Neutrophil (primary cell): ENCODE measurements at regions not wholly inside any gene's neighbourhood (a gene's known extent, or its start where the extent isn't known, plus 50 kb on each side); places are given as distances from the start of the nearest gene placed in this dataset.
"Not testable (repeated sequence)": the region's sequence is repeated elsewhere in the genome, so short reads cannot be mapped to it uniquely, and the experiment has no call there.

Experiments used
- H3K27ac ChIP-seq: fragments of 200-600 bp; sonication (generic); 2 replicates; pipeline ENCODE4 v1.5.1; 2016; ENCODE audit warnings: mild to moderate bottlenecking, moderate library complexity
- H3K27me3 ChIP-seq: fragments of 200-600 bp; sonication (generic); 2 replicates; pipeline ENCODE4 v1.6.0; 2016; ENCODE audit warnings: mild to moderate bottlenecking
- H3K36me3 ChIP-seq: fragments of 200-600 bp; sonication (generic); 2 replicates; pipeline ENCODE4 v1.5.1; 2017
- H3K4me1 ChIP-seq, 2 experiments: fragments of 200-600 bp in 1 of 2; sonication (generic) in 1 of 2; 1 replicate in 1 of 2; 2 replicates in 1 of 2; pipeline versions ENCODE4 v1.5.1 to v1.6.1; 2013 to 2016; ENCODE audit warnings: low read depth in 1 of 2, low read length in 1 of 2, mild to moderate bottlenecking in 1 of 2, moderate library complexity in 1 of 2; ENCODE audit not compliant: control insufficient read depth in 1 of 2, insufficient read depth in 1 of 2
- H3K4me3 ChIP-seq, 2 experiments: fragments of 200-600 bp in 1 of 2; sonication (generic) in 1 of 2; 1 replicate in 1 of 2; 2 replicates in 1 of 2; pipeline ENCODE4 v1.5.1; 2013 to 2016; ENCODE audit warnings: low read depth in 1 of 2, low read length in 1 of 2, mild to moderate bottlenecking in 1 of 2, moderate library complexity in 1 of 2
- H3K9me3 ChIP-seq: fragments of 200-600 bp; sonication (generic); 2 replicates; pipeline ENCODE4 v1.5.1; 2016
- CTCF ChIP-seq: fragments of 200-600 bp; sonication (generic); IDR thresholded peaks from 2 replicates; pipeline ENCODE4 v1.5.1; 2016; ENCODE audit warnings: antibody characterized with exemption

GRCh38 chr2:118750959-118751565, 96.4 kb downstream of the EN1 start:
- no peaks in the 10 kb centered on the region for H3K36me3 ChIP-seq
- no peaks in the 10 kb centered on the region for H3K9me3 ChIP-seq
- H3K4me3 ChIP-seq, result no peak overlapping the region
- no peaks in the 10 kb centered on the region for H3K4me1 ChIP-seq
- no peaks in the 10 kb centered on the region for H3K27me3 ChIP-seq
- H3K27ac ChIP-seq, result no peak overlapping the region
- no peak for TF ChIP-seq CTCF

GRCh38 chr2:118748245-118748885, 99.1 kb downstream of the EN1 start:
- Histone ChIP-seq H3K4me3 (no peak overlapping the region), H3K27me3 (no peaks in the 10 kb centered on the region), H3K27ac (no peak overlapping the region), H3K4me1 (no peaks in the 10 kb centered on the region), H3K36me3 (no peaks in the 10 kb centered on the region), H3K9me3 (no peaks in the 10 kb centered on the region)
- no peak for TF ChIP-seq CTCF

- Histone ChIP-seq H3K27ac (no peak overlapping the region), H3K36me3 (no peaks in the 10 kb centered on the region), H3K27me3 (no peaks in the 10 kb centered on the region), H3K4me1 (no peaks in the 10 kb centered on the region), H3K9me3 (no peaks in the 10 kb centered on the region), H3K4me3 (no peak overlapping the region)
- TF ChIP-seq CTCF, result no peak
Observed at GRCh38 chr2:118747637-118748036, 99.8 kb downstream of the EN1 start.

- H3K9me3 ChIP-seq, result no peaks in the 10 kb centered on the region
- no peaks in the 10 kb centered on the region for H3K27me3 ChIP-seq
- no peak overlapping the region for H3K27ac ChIP-seq
- H3K4me1 ChIP-seq, result no peaks in the 10 kb centered on the region
- H3K36me3 ChIP-seq, result no peaks in the 10 kb centered on the region
- no peak overlapping the region for H3K4me3 ChIP-seq
- TF ChIP-seq CTCF, result no peak
Observed at GRCh38 chr2:118747066-118747465, 100.4 kb downstream of the EN1 start.

- H3K4me1 ChIP-seq, H3K27ac ChIP-seq, H3K27me3 ChIP-seq, H3K36me3 ChIP-seq, H3K9me3 ChIP-seq, H3K4me3 ChIP-seq: not testable (repeated sequence)
Observed at GRCh38 chr2:118744682-118745181, 102.7 kb downstream of the EN1 start.

- no peak overlapping the region for H3K27ac ChIP-seq
- H3K4me1 ChIP-seq, result no peaks in the 10 kb centered on the region
- H3K36me3 ChIP-seq, result no peaks in the 10 kb centered on the region
- no peak overlapping the region for H3K4me3 ChIP-seq
- H3K9me3 ChIP-seq, result no peaks in the 10 kb centered on the region
- H3K27me3 ChIP-seq, result no peaks in the 10 kb centered on the region
- no peak for TF ChIP-seq CTCF
Observed at GRCh38 chr2:118738524-118739308, 108.7 kb downstream of the EN1 start.
